Common myeloid progenitor, CD34-positive (primary cell): ENCODE measurements at regions not wholly inside any gene's neighbourhood (a gene's known extent, or its start where the extent isn't known, plus 50 kb on each side); places are given as distances from the start of the nearest gene placed in this dataset.
"Not testable (repeated sequence)": the region's sequence is repeated elsewhere in the genome, so short reads cannot be mapped to it uniquely, and the experiment has no call there.

ENCODE experiments used
- CTCF ChIA-PET: fragments of 350-600 bp; sonication (Branson Sonifier 250); formaldehyde crosslinking; loops from one replicate; lab custom pipeline; 2021; ENCODE audit warnings: antibody characterized with exemption; lab: Charles Lee
- POLR2A ChIA-PET: fragments of 350-600 bp; sonication (Branson Sonifier 250); formaldehyde crosslinking; loops from one replicate; lab custom pipeline; 2021; ENCODE audit warnings: antibody characterized with exemption; lab: Charles Lee
- DNase-seq, 3 donors: peaks; one replicate each; pipeline versions ENCODE4 v3.0.0 to v3.0.0-alpha.2; 2013
- H3K27ac ChIP-seq, 2 experiments: 1 replicate in 1 of 2; 2 replicates in 1 of 2; pipeline ENCODE4 v1.7.0; 2013; ENCODE audit warnings: inconsistent platforms in 2 of 2, low read length in 2 of 2, mild to moderate bottlenecking in 2 of 2, low read depth in 1 of 2, moderate library complexity in 1 of 2; ENCODE audit not compliant: severe bottlenecking in 2 of 2, insufficient read depth in 1 of 2, poor library complexity in 1 of 2
- H3K27me3 ChIP-seq, 5 experiments: replicated peaks in 2 of 5; 1 replicate in 3 of 5; 2 replicates in 2 of 5; pipeline versions ENCODE4 v1.6.1 to v1.7.0; 2013; ENCODE audit warnings: low read length in 4 of 5, mild to moderate bottlenecking in 2 of 5, moderate library complexity in 2 of 5, inconsistent platforms in 1 of 5; ENCODE audit not compliant: insufficient read depth in 5 of 5, control insufficient read depth in 4 of 5
- H3K36me3 ChIP-seq, 4 experiments: 1 replicate in 2 of 4; 2 replicates in 2 of 4; pipeline versions ENCODE4 v1.6.1 to v1.7.0; 2013; ENCODE audit warnings: low read length in 3 of 4, control low read depth in 1 of 4, mild to moderate bottlenecking in 1 of 4; ENCODE audit not compliant: control insufficient read depth in 4 of 4, insufficient read depth in 4 of 4
- H3K4me1 ChIP-seq, 4 experiments: 1 replicate in 3 of 4; 2 replicates in 1 of 4; pipeline versions ENCODE4 v1.6.1 to v1.7.1; 2013; ENCODE audit warnings: low read length in 3 of 4, mild to moderate bottlenecking in 3 of 4, control low read depth in 1 of 4, inconsistent platforms in 1 of 4, moderate library complexity in 1 of 4; ENCODE audit not compliant: control insufficient read depth in 4 of 4, insufficient read depth in 4 of 4; ENCODE audit errors: control extremely low read depth in 1 of 4
- H3K4me3 ChIP-seq, 7 experiments: 1 replicate in 4 of 7; 2 replicates in 3 of 7; pipeline versions ENCODE4 v1.5.1 to v1.7.0; 2013; ENCODE audit warnings: mild to moderate bottlenecking in 7 of 7, low read length in 6 of 7, moderate library complexity in 6 of 7, inconsistent platforms in 2 of 7, low read depth in 2 of 7, control low read depth in 1 of 7; ENCODE audit not compliant: insufficient read depth in 4 of 7, control insufficient read depth in 1 of 7; ENCODE audit errors: extremely low read depth in 1 of 7
- H3K9me3 ChIP-seq, 5 experiments: 1 replicate in 4 of 5; 2 replicates in 1 of 5; pipeline versions ENCODE4 v1.6.1 to v1.7.1; 2013; ENCODE audit warnings: low read length in 4 of 5, mild to moderate bottlenecking in 2 of 5, inconsistent platforms in 1 of 5, low read depth in 1 of 5, moderate library complexity in 1 of 5; ENCODE audit not compliant: control insufficient read depth in 4 of 5, insufficient read depth in 2 of 5; ENCODE audit errors: control extremely low read depth in 1 of 5
- WGBS: methylation state at CpG from one replicate; pipeline ENCODE4 v1.1.5; 2013; ENCODE audit not compliant: insufficient coverage; 5-methylcytosine and 5-hydroxymethylcytosine counted together

- DNase-seq, POLR2A ChIA-PET, H3K36me3 ChIP-seq, H3K4me1 ChIP-seq, H3K4me3 ChIP-seq, CTCF ChIA-PET, H3K27me3 ChIP-seq, H3K27ac ChIP-seq, H3K9me3 ChIP-seq: not testable (repeated sequence)
- WGBS = no CpG with 5 or more reads among the region's 3 CpGs
Measured at GRCh38 chrX:119296973-119297372, 60.9 kb downstream of the PGRMC1 start.

GRCh38 chrX:119299812-119300211 is 63.7 kb downstream of the PGRMC1 start:
- H3K27ac ChIP-seq, H3K4me3 ChIP-seq, H3K36me3 ChIP-seq, H3K4me1 ChIP-seq, H3K27me3 ChIP-seq, CTCF ChIA-PET, POLR2A ChIA-PET, DNase-seq, H3K9me3 ChIP-seq: not testable (repeated sequence)
- WGBS = 100% methylated on average over 3 of the region's 16 CpGs

- CTCF ChIA-PET = no interaction called here
- DNase-seq = no peak
- POLR2A ChIA-PET = no interaction called here
- H3K9me3 ChIP-seq = no peaks in the 10 kb centered on the region
- H3K27me3 ChIP-seq = peaks cover 0 to 2% (median 0%) of the 10 kb centered on the region in 5 experiments
- 80% methylated on average over 1 of the region's 1 CpG for WGBS
- H3K27ac ChIP-seq = no peak overlapping the region
- no peak overlapping the region for H3K4me3 ChIP-seq
- H3K4me1 ChIP-seq = no peaks in the 10 kb centered on the region
- H3K36me3 ChIP-seq = no peaks in the 10 kb centered on the region
Measured at GRCh38 chrX:119303137-119303536, 67.1 kb downstream of the PGRMC1 start.

- Histone ChIP-seq H3K36me3 (no peaks in the 10 kb centered on the region), H3K27me3 (peaks cover 0 to 2% (median 0%) of the 10 kb centered on the region in 5 experiments), H3K27ac (no peak overlapping the region), H3K9me3 (no peaks in the 10 kb centered on the region), H3K4me3 (no peak overlapping the region), H3K4me1 (no peaks in the 10 kb centered on the region)
- ChIA-PET CTCF (no interaction called here), POLR2A (no interaction called here)
- WGBS = 90% methylated on average over 3 of the region's 3 CpGs
- no peak for DNase-seq
Measured at GRCh38 chrX:119325456-119325855, 73.7 kb upstream of the SLC25A43 start.

- 99% methylated on average over 18 of the region's 28 CpGs for WGBS
- DNase-seq, H3K27ac ChIP-seq, H3K36me3 ChIP-seq, H3K4me3 ChIP-seq, CTCF ChIA-PET, POLR2A ChIA-PET, H3K9me3 ChIP-seq, H3K27me3 ChIP-seq, H3K4me1 ChIP-seq: not testable (repeated sequence)
Measured at GRCh38 chrX:119331873-119332272, 67.3 kb upstream of the SLC25A43 start.

GRCh38 chrX:119332855-119333720 is 66.0 kb upstream of the SLC25A43 start:
- H3K4me1 ChIP-seq, CTCF ChIA-PET, H3K36me3 ChIP-seq, H3K9me3 ChIP-seq, DNase-seq, POLR2A ChIA-PET, H3K27me3 ChIP-seq, H3K27ac ChIP-seq, H3K4me3 ChIP-seq: not testable (repeated sequence)
- 88% methylated on average over 19 of the region's 24 CpGs for WGBS

- H3K27ac ChIP-seq, H3K4me3 ChIP-seq, H3K36me3 ChIP-seq, CTCF ChIA-PET, H3K27me3 ChIP-seq, POLR2A ChIA-PET, H3K4me1 ChIP-seq, H3K9me3 ChIP-seq, DNase-seq: not testable (repeated sequence)
- 88% methylated on average over 11 of the region's 14 CpGs for WGBS
Measured at GRCh38 chrX:119333721-119334032, 65.5 kb upstream of the SLC25A43 start.
